IMR-90 (cell line): ENCODE measurements at regions not wholly inside any gene's neighbourhood (a gene's known extent, or its start where the extent isn't known, plus 50 kb on each side); places are given as distances from the start of the nearest gene placed in this dataset.
"Not testable (repeated sequence)": the region's sequence is repeated elsewhere in the genome, so short reads cannot be mapped to it uniquely, and the experiment has no call there.

Experiments
- ATAC-seq: fragments of 200-7000 bp; cut with Tn5 transposase; 2 replicates; pipeline ENCODE4 v1.9.1; 2020; ENCODE audit warnings: low read depth, mild to moderate bottlenecking, moderate library complexity
- BruUV-seq: library from RNA; stranded (reverse); fragments of 400-500 nt; replicated peaks from 2 replicates; lab custom pipeline; 2021; lab: Mats Ljungman, UMichigan
- CTCF ChIA-PET: fragments of 300-600 bp; formaldehyde crosslinking; extraction: SDS; loops from one replicate; lab custom pipeline; 2021; ENCODE audit warnings: antibody characterized with exemption; lab: Yijun Ruan, JAX
- POLR2A ChIA-PET: fragments of 300-600 bp; sonication (Branson Sonifier 250); formaldehyde crosslinking; loops from one replicate; lab custom pipeline; 2022; ENCODE audit warnings: antibody characterized with exemption; ENCODE audit not compliant: unreplicated experiment; lab: Charles Lee
- DNase-seq: peaks from one replicate; pipeline ENCODE4 v3.0.0; 2013
- H2AFZ ChIP-seq: replicated peaks from 2 replicates; pipeline ENCODE3; 2013; ENCODE audit warnings: low read length, mild to moderate bottlenecking; ENCODE audit not compliant: poor library complexity
- H2AK5ac ChIP-seq: 2 replicates; pipeline ENCODE4 v1.6.1; 2013; ENCODE audit warnings: low read depth, low read length, inconsistent platforms
- H2AK9ac ChIP-seq: replicated peaks from 2 replicates; pipeline ENCODE3; 2013; ENCODE audit warnings: mild to moderate bottlenecking, low read depth, low read length, moderate library complexity; ENCODE audit not compliant: poor library complexity
- H2BK120ac ChIP-seq: 2 replicates; pipeline ENCODE4 v1.6.1; 2013; ENCODE audit warnings: low read depth, low read length, inconsistent platforms
- H2BK15ac ChIP-seq: 3 replicates; pipeline ENCODE4 v1.6.1; 2013; ENCODE audit warnings: low read depth, low read length, inconsistent platforms
- H2BK20ac ChIP-seq: 2 replicates; pipeline ENCODE4 v1.6.1; 2013; ENCODE audit warnings: low read depth, mild to moderate bottlenecking, inconsistent platforms, low read length, moderate library complexity
- H2BK5ac ChIP-seq: 2 replicates; pipeline ENCODE4 v1.6.1; 2013; ENCODE audit warnings: mild to moderate bottlenecking, low read depth, low read length, inconsistent platforms; ENCODE audit not compliant: poor library complexity, severe bottlenecking
- H3K14ac ChIP-seq: replicated peaks from 2 replicates; pipeline ENCODE4 v1.6.1; 2013; ENCODE audit warnings: low read depth, low read length, inconsistent platforms
- H3K18ac ChIP-seq: 2 replicates; pipeline ENCODE4 v1.6.1; 2013; ENCODE audit warnings: low read depth, low read length, control low read depth
- H3K23ac ChIP-seq: 2 replicates; pipeline ENCODE4 v1.6.1; 2013; ENCODE audit warnings: low read depth, low read length, inconsistent platforms
- H3K27ac ChIP-seq: 2 replicates; pipeline ENCODE4 v1.5.1; 2013; ENCODE audit warnings: mild to moderate bottlenecking, control low read depth, low read length; ENCODE audit not compliant: insufficient read depth
- H3K27me3 ChIP-seq: 2 replicates; pipeline ENCODE4 v1.6.1; 2013; ENCODE audit warnings: low read length; ENCODE audit not compliant: control insufficient read depth, insufficient read depth
- H3K36me3 ChIP-seq: 2 replicates; pipeline ENCODE4 v1.6.1; 2013; ENCODE audit warnings: low read length, mixed read lengths; ENCODE audit not compliant: control insufficient read depth, insufficient read depth
- H3K4ac ChIP-seq: 2 replicates; pipeline ENCODE4 v1.6.1; 2013; ENCODE audit warnings: low read depth, low read length, inconsistent platforms
- H3K4me1 ChIP-seq: 2 replicates; pipeline ENCODE4 v1.6.1; 2013; ENCODE audit warnings: low read length, mixed read lengths; ENCODE audit not compliant: control insufficient read depth, insufficient read depth
- H3K4me2 ChIP-seq: 2 replicates; pipeline ENCODE4 v1.6.1; 2013; ENCODE audit warnings: low read depth, mild to moderate bottlenecking, control low read depth, low read length, moderate library complexity
- H3K4me3 ChIP-seq: 2 replicates; pipeline ENCODE4 v1.5.1; 2013; ENCODE audit warnings: low read depth, mild to moderate bottlenecking, control low read depth, low read length, moderate library complexity; ENCODE audit not compliant: insufficient read depth
- H3K56ac ChIP-seq: 2 replicates; pipeline ENCODE4 v1.6.1; 2013; ENCODE audit warnings: low read length, inconsistent platforms; ENCODE audit not compliant: insufficient read depth; ENCODE audit errors: extremely low read depth
- H3K79me1 ChIP-seq, 2 experiments: 2 replicates each; pipeline ENCODE4 v1.6.1; 2013; ENCODE audit warnings: low read length in 2 of 2, inconsistent platforms in 1 of 2, low read depth in 1 of 2
- H3K9ac ChIP-seq: 2 replicates; pipeline ENCODE4 v1.6.1; 2013; ENCODE audit warnings: low read depth, low read length, control low read depth
- H3K9me1 ChIP-seq: 2 replicates; pipeline ENCODE4 v1.6.1; 2013; ENCODE audit warnings: low read length, inconsistent platforms; ENCODE audit not compliant: insufficient read depth
- H3K9me3 ChIP-seq: 2 replicates; pipeline ENCODE4 v1.6.1; 2013; ENCODE audit warnings: low read length; ENCODE audit not compliant: control insufficient read depth, insufficient read depth
- H4K20me1 ChIP-seq: 2 replicates; pipeline ENCODE4 v1.6.1; 2013; ENCODE audit warnings: low read length, inconsistent platforms; ENCODE audit not compliant: insufficient read depth
- H4K5ac ChIP-seq: 2 replicates; pipeline ENCODE4 v1.6.1; 2013; ENCODE audit warnings: mild to moderate bottlenecking, low read depth, low read length, control low read depth
- H4K8ac ChIP-seq, 2 experiments: 2 replicates each; pipeline ENCODE4 v1.6.1; 2013; ENCODE audit warnings: low read depth in 2 of 2, low read length in 2 of 2, control low read depth in 1 of 2, inconsistent platforms in 1 of 2
- H4K91ac ChIP-seq: 2 replicates; pipeline ENCODE4 v1.6.1; 2013; ENCODE audit warnings: low read depth, low read length, inconsistent platforms; ENCODE audit not compliant: insufficient read depth
- MXI1 ChIP-seq: IDR thresholded peaks from 2 replicates; pipeline ENCODE4 v1.6.1; 2012; ENCODE audit warnings: low read depth, mild to moderate bottlenecking, low read length, moderate library complexity, borderline replicate concordance
- WGBS, 2 experiments: methylation state at CpG; one replicate each; pipeline versions ENCODE4 v1.1.5 to v1.1.7; 2013; ENCODE audit warnings: missing lambda C conversion rate in 2 of 2; ENCODE audit not compliant: insufficient read length in 1 of 2; ENCODE audit errors: extremely low coverage in 2 of 2; 5-methylcytosine and 5-hydroxymethylcytosine counted together
- dilution Hi-C: fragments of 300-500 bp; cut with HindIII; formaldehyde crosslinking; loops from one replicate; pipeline ENCODE4 v1.14.3; 2018; ENCODE audit warnings: low sequenced_read_pairs; ENCODE audit not compliant: unreplicated experiment
- in situ Hi-C: fragments of 300-500 bp; cut with MboI; formaldehyde crosslinking; loops from 3 replicates; pipeline ENCODE4 v1.14.3; 2019; ENCODE audit warnings: low sequenced_read_pairs, inconsistent platforms, mixed read lengths
- intact Hi-C: fragments of 100-400 bp; cut with micrococcal nuclease; formaldehyde crosslinking; loops from 2 replicates; pipeline ENCODE4 v1.10.0; 2022

DNA sequence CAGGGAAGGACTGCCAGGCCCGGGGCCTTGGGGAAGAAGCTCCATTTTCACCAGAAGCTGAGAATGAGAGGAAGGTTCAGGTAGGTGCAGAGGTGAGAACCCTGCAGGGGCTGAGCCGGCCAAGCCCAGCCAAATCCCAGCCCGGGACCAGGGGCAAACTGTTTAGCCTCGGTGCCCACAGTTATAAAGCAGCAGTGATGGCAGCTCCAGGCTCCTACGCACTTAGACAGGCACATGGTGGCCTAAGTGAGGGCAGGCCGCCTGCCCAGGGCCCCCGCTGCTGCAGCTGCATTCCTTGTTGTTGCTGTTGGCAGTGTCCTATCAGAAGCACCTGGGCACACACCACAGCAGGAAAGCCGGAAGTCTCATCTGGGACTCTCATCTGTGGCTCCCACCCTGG, 159.9 kb upstream of the FOXD4L5 start:
- Histone ChIP-seq H4K20me1 (no peaks in the 10 kb centered on the region), H2BK20ac (no peak overlapping the region), H2AK9ac (no peak overlapping the region), H3K4me3 (no peak overlapping the region), H4K5ac (no peak overlapping the region), H3K18ac (no peak overlapping the region), H2AFZ (no peak overlapping the region), H3K27ac (no peak overlapping the region), H2BK15ac (no peak overlapping the region), H3K4ac (no peak overlapping the region), H2BK120ac (no peak overlapping the region), H3K23ac (no peak overlapping the region), H3K9me1 (no peaks in the 10 kb centered on the region), H3K9me3 (peaks cover 4% of the 10 kb centered on the region; the same call in 1 of the 2 replicates), H4K91ac (no peak overlapping the region), H3K9ac (no peak overlapping the region), H3K14ac (no peak overlapping the region), H2AK5ac (no peak overlapping the region), H3K4me1 (no peaks in the 10 kb centered on the region), H4K8ac (no peak overlapping the region), H3K4me2 (no peak overlapping the region), H3K27me3 (no peaks in the 10 kb centered on the region), H3K79me1 (no peaks in the 10 kb centered on the region), H3K56ac (no peak overlapping the region), H3K36me3 (no peaks in the 10 kb centered on the region), H2BK5ac (no peak overlapping the region)
- ChIA-PET CTCF (no interaction called here), POLR2A (no interaction called here)
- no peak for DNase-seq
- ATAC-seq, result no peak
- WGBS, 2 experiments, result 31% methylated on average over 3 of the region's 8 CpGs; no CpG with 5 or more reads in 1 of the 2 experiments
- BruUV-seq, result no TSS peak
- in situ Hi-C loops, result no loop called here
- dilution Hi-C loops, result no loop called here
- intact Hi-C loops, result no loop called here
- no peak for TF ChIP-seq MXI1

DNA sequence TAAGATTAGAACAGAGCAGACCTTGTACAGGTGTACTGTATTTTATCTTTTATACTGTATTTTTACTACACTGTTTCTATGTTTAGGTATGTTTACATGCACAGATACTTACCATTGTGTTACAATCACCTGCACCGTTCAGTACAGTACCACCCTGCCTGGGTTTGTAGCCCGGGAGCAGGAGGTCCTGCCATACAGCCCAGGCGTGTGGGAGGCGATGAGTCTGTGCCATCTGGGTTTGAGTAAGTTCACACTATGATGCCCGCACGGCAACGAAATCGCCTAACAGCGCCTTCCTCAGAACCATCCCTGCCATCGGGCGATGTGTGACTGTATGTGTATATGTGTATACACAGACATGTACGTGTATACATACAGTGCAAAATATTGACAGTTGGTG, 157.1 kb upstream of the FOXD4L5 start:
- H2BK20ac ChIP-seq, H2BK15ac ChIP-seq, H4K20me1 ChIP-seq, H3K4me1 ChIP-seq, CTCF ChIA-PET, H2AK5ac ChIP-seq, H2BK5ac ChIP-seq, DNase-seq, H3K4ac ChIP-seq, ATAC-seq, H4K8ac ChIP-seq, H3K27me3 ChIP-seq, H2AFZ ChIP-seq, H4K5ac ChIP-seq, H3K56ac ChIP-seq, H3K4me2 ChIP-seq, in situ Hi-C loops, H3K23ac ChIP-seq, H3K9ac ChIP-seq, H3K9me3 ChIP-seq, H2AK9ac ChIP-seq, BruUV-seq, POLR2A ChIA-PET, dilution Hi-C loops, H3K36me3 ChIP-seq, H3K27ac ChIP-seq, H3K9me1 ChIP-seq, H3K4me3 ChIP-seq, H3K18ac ChIP-seq, H4K91ac ChIP-seq, H3K79me1 ChIP-seq, intact Hi-C loops, H3K14ac ChIP-seq, H2BK120ac ChIP-seq: not testable (repeated sequence)
- no CpG with 5 or more reads among the region's 12 CpGs for WGBS, 2 experiments
